ENCODE measurements at regions not wholly inside any gene's neighbourhood (a gene's known extent, or its start where the extent isn't known, plus 50 kb on each side); places are given as distances from the start of the nearest gene placed in this dataset.

- no peak for DNase-seq (ENCODE audit: low read depth, low spot score)
- H3K27me3 Mint-ChIP-seq (ENCODE audit: low read depth) = no peaks in the 10 kb centered on the region
- H3K27ac Mint-ChIP-seq (ENCODE audit: unreplicated experiment) = no peak overlapping the region
- H3K9me3 Mint-ChIP-seq = no peaks in the 10 kb centered on the region
- no peaks in the 10 kb centered on the region for H3K4me1 Mint-ChIP-seq
- H3K36me3 Mint-ChIP-seq (ENCODE audit: low read depth) = no peaks in the 10 kb centered on the region
- no peak overlapping the region for H3K4me3 Mint-ChIP-seq
- TF ChIP-seq CTCF (conservative IDR thresholded peaks at IDR 0.05) = no peak
Measured at GRCh38 chr13:93158565-93158964, 68.0 kb upstream of the GPC6 start.

DNA sequence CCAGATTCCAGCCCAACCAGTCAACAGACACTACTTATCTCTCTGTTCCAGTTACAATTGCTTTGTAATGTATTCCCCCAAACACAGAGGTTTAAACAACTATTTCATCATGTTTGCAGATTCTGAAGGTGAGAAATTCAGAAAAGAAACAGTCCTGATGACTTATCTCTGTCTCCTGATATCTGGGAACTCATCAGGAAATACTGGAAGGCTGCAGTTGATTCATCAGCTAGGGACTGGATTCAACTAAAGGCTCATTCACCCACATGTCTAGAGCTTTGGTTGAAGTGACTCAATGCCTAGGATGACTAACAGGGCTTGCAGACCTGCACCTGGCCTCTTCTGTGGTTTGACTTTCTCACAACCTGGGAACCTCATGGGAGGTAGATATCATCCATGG, 56.6 kb upstream of the GPC6 start:
- Mint-ChIP-seq H3K36me3 (ENCODE audit: low read depth) (no peaks in the 10 kb centered on the region), H3K27ac (ENCODE audit: unreplicated experiment) (no peak overlapping the region), H3K27me3 (ENCODE audit: low read depth) (no peaks in the 10 kb centered on the region), H3K4me1 (no peaks in the 10 kb centered on the region), H3K9me3 (peaks cover under 1% of the 10 kb centered on the region), H3K4me3 (no peak overlapping the region)
- no peak for TF ChIP-seq CTCF (conservative IDR thresholded peaks at IDR 0.05)
- DNase-seq (ENCODE audit: low read depth, low spot score) = no peak

DNA sequence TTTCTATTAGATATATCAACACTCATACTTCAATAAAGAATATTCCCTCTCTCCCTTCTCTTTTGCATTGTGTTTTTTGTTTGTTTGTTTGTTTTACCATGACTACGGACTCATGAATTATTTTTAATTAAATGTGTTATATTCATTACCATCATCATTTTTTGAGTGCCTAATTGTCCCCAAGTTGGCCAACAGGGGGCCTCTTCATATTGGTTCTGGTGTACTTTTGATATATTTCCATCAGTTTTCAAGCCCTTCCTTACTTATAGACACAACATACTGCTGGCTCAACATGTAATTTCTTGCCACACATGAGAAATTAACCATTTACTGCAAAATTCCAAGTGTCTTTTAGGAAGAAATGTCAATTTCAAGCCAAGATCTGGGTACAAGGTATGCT, 54.5 kb upstream of the GPC6 start:
- no peak for DNase-seq (ENCODE audit: low read depth, low spot score)
- Mint-ChIP-seq H3K4me3 (no peak overlapping the region), H3K36me3 (ENCODE audit: low read depth) (no peaks in the 10 kb centered on the region), H3K9me3 (peaks cover 4% of the 10 kb centered on the region), H3K4me1 (no peaks in the 10 kb centered on the region), H3K27me3 (ENCODE audit: low read depth) (no peaks in the 10 kb centered on the region), H3K27ac (ENCODE audit: unreplicated experiment) (no peak overlapping the region)
- peak; percentile 57 for TF ChIP-seq CTCF (conservative IDR thresholded peaks at IDR 0.05)

DNA sequence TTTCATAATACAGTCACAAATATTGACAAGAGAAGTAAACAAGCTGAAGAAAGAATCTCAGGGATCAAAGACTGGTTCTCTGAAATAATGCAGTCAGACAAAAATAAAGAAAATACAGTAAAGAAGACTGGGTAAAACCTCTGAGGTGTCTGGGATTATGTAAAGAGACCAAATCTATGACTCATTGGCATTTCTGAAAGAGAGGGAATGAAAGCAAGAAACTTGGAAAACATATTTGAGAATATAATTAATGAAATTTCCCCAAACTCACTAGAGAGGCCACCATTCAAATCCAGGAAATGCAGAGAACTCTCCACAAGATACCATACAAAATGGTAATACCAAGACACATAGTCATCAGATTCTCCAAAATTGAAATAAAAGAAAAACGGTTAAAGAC, 53.0 kb upstream of the GPC6 start:
- H3K36me3 Mint-ChIP-seq (ENCODE audit: low read depth) = no peaks in the 10 kb centered on the region
- no peak for DNase-seq (ENCODE audit: low read depth, low spot score)
- no peaks in the 10 kb centered on the region for H3K27me3 Mint-ChIP-seq (ENCODE audit: low read depth)
- no peaks in the 10 kb centered on the region for H3K4me1 Mint-ChIP-seq
- H3K27ac Mint-ChIP-seq (ENCODE audit: unreplicated experiment) = no peak overlapping the region
- H3K4me3 Mint-ChIP-seq = no peak overlapping the region
- H3K9me3 Mint-ChIP-seq = peaks cover 4% of the 10 kb centered on the region
- no peak for TF ChIP-seq CTCF (conservative IDR thresholded peaks at IDR 0.05)

DNA sequence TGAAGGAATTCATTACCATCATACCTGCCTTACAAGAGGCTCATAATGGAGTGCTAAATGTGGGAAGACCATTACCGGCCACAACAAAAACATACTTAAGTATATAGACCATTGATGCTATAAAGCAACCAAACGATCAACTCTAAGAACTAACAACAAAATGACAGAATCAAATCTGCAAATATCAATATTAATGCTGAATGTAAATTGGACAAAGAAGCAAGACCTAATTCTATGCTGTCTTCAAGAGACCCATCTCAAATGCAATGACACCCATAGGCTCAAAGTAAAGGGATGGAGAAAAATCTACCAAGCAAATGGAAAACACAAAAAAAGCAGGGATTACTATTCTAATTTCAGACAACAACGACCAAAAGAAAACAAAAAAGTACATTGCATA, 52.3 kb upstream of the GPC6 start:
- Mint-ChIP-seq H3K4me1 (no peaks in the 10 kb centered on the region), H3K27ac (ENCODE audit: unreplicated experiment) (no peak overlapping the region), H3K4me3 (no peak overlapping the region), H3K36me3 (ENCODE audit: low read depth) (no peaks in the 10 kb centered on the region), H3K27me3 (ENCODE audit: low read depth) (no peaks in the 10 kb centered on the region), H3K9me3 (peaks cover 4% of the 10 kb centered on the region)
- no peak for DNase-seq (ENCODE audit: low read depth, low spot score)
- TF ChIP-seq CTCF (conservative IDR thresholded peaks at IDR 0.05) = no peak

Measured in neural crest cell (in vitro differentiated cells).